ENCODE measurements at regions not wholly inside any gene's neighbourhood (a gene's known extent, or its start where the extent isn't known, plus 50 kb on each side); places are given as distances from the start of the nearest gene placed in this dataset.

GRCh38 chr16:86156155-86156554 is 257.2 kb downstream of the IRF8 start:
- no peak for DNase-seq (ENCODE audit: low spot score)

GRCh38 chr16:86157616-86158247 is 258.8 kb downstream of the IRF8 start:
- no peak for DNase-seq (ENCODE audit: low spot score)

GRCh38 chr16:86158688-86159360 is 259.9 kb downstream of the IRF8 start:
- peak; percentile 11 for DNase-seq (ENCODE audit: low spot score)

- no peak for DNase-seq (ENCODE audit: low spot score)
These were observed 266.5 kb downstream of the IRF8 start for GRCh38 chr16:86165479-86165878.

GRCh38 chr16:86166414-86166813 is 267.5 kb downstream of the IRF8 start:
- DNase-seq (ENCODE audit: low spot score) = no peak

- no peak for DNase-seq (ENCODE audit: low spot score)
These were observed 268.1 kb downstream of the IRF8 start for GRCh38 chr16:86167061-86167460.

- no peak for DNase-seq (ENCODE audit: low spot score)
These were observed 271.8 kb downstream of the IRF8 start for GRCh38 chr16:86170720-86171119.

- no peak for DNase-seq (ENCODE audit: low spot score)
These were observed 272.4 kb downstream of the IRF8 start for GRCh38 chr16:86171329-86171728.

- no peak for DNase-seq (ENCODE audit: low spot score)
These were observed 276.9 kb downstream of the IRF8 start for GRCh38 chr16:86175816-86176215.

GRCh38 chr16:86176462-86176861 is 277.5 kb downstream of the IRF8 start:
- no peak for DNase-seq (ENCODE audit: low spot score)

GRCh38 chr16:86180244-86180643 is 281.3 kb downstream of the IRF8 start:
- DNase-seq (ENCODE audit: low spot score) = no peak

- no peak for DNase-seq (ENCODE audit: low spot score)
These were observed 281.8 kb downstream of the IRF8 start for GRCh38 chr16:86180780-86181179.

GRCh38 chr16:86181526-86181925 is 282.6 kb downstream of the IRF8 start:
- DNase-seq (ENCODE audit: low spot score) = no peak

GRCh38 chr16:86184185-86184584 is 285.2 kb downstream of the IRF8 start:
- no peak for DNase-seq (ENCODE audit: low spot score)

GRCh38 chr16:86185089-86185488 is 286.1 kb downstream of the IRF8 start:
- DNase-seq (ENCODE audit: low spot score) = no peak

- no peak for DNase-seq (ENCODE audit: low spot score)
These were observed 287.4 kb downstream of the IRF8 start for GRCh38 chr16:86186313-86186712.

GRCh38 chr16:86189934-86190333 is 291.0 kb downstream of the IRF8 start:
- no peak for DNase-seq (ENCODE audit: low spot score)

- DNase-seq (ENCODE audit: low spot score) = no peak
These were observed 292.7 kb downstream of the IRF8 start for GRCh38 chr16:86191663-86192062.

- DNase-seq (ENCODE audit: low spot score) = no peak
These were observed 294.7 kb downstream of the IRF8 start for GRCh38 chr16:86193528-86194193.

- no peak for DNase-seq (ENCODE audit: low spot score)
These were observed 297.1 kb downstream of the IRF8 start for GRCh38 chr16:86195863-86196630.

- DNase-seq (ENCODE audit: low spot score) = no peak
These were observed 297.9 kb downstream of the IRF8 start for GRCh38 chr16:86196687-86197391.
